T-helper 1 cell (primary cell): ENCODE measurements at regions not wholly inside any gene's neighbourhood (a gene's known extent, or its start where the extent isn't known, plus 50 kb on each side); places are given as distances from the start of the nearest gene placed in this dataset.

Experiments
- DNase-seq, 5 donors: peaks; one replicate each; pipeline ENCODE4 v3.0.0-alpha.2; 2012 to 2020

- no peak for DNase-seq
Measured at GRCh38 chr19:31610018-31610417, 260.8 kb upstream of the TSHZ3 start.

GRCh38 chr19:31611046-31611877, 262.0 kb upstream of the TSHZ3 start:
- no peak for DNase-seq

GRCh38 chr19:31612873-31613272, 263.6 kb upstream of the TSHZ3 start:
- no peak for DNase-seq

GRCh38 chr19:31613683-31614219, 264.5 kb upstream of the TSHZ3 start:
- DNase-seq, result no peak

GRCh38 chr19:31616031-31616430, 266.8 kb upstream of the TSHZ3 start:
- no peak for DNase-seq

GRCh38 chr19:31617010-31617585, 267.9 kb upstream of the TSHZ3 start:
- no peak for DNase-seq

GRCh38 chr19:31625056-31625455, 275.8 kb upstream of the TSHZ3 start:
- DNase-seq, result no peak

GRCh38 chr19:31625575-31625974, 276.3 kb upstream of the TSHZ3 start:
- DNase-seq, result no peak

GRCh38 chr19:31626941-31627340, 277.7 kb upstream of the TSHZ3 start:
- no peak for DNase-seq

- DNase-seq, result no peak
Measured at GRCh38 chr19:31627620-31628365, 278.6 kb upstream of the TSHZ3 start.

GRCh38 chr19:31629579-31630363, 280.5 kb upstream of the TSHZ3 start:
- no peak for DNase-seq

GRCh38 chr19:31633014-31633413, 283.8 kb upstream of the TSHZ3 start:
- DNase-seq, result no peak

- DNase-seq, result no peak
Measured at GRCh38 chr19:31639306-31639705, 290.1 kb upstream of the TSHZ3 start.

GRCh38 chr19:31641591-31641990, 292.4 kb upstream of the TSHZ3 start:
- DNase-seq, result no peak

- DNase-seq, result no peak
Measured at GRCh38 chr19:31648347-31648746, 299.1 kb upstream of the TSHZ3 start.

- no peak for DNase-seq
Measured at GRCh38 chr19:31656507-31656906, 307.3 kb upstream of the TSHZ3 start.

GRCh38 chr19:31658993-31659896, 310.0 kb upstream of the TSHZ3 start:
- DNase-seq, result no peak

- no peak for DNase-seq
Measured at GRCh38 chr19:31659897-31660210, 310.6 kb upstream of the TSHZ3 start.

- DNase-seq, result no peak
Measured at GRCh38 chr19:31664096-31664495, 314.9 kb upstream of the TSHZ3 start.

GRCh38 chr19:31664997-31665396, 315.8 kb upstream of the TSHZ3 start:
- no peak for DNase-seq

- DNase-seq, result no peak
Measured at GRCh38 chr19:31666126-31666525, 316.9 kb upstream of the TSHZ3 start.

GRCh38 chr19:31667106-31667505, 317.9 kb upstream of the TSHZ3 start:
- no peak for DNase-seq
